Fibroblast of skin of right quadriceps (primary cell): ENCODE measurements at regions not wholly inside any gene's neighbourhood (a gene's known extent, or its start where the extent isn't known, plus 50 kb on each side); places are given as distances from the start of the nearest gene placed in this dataset.
A peak's percentile ranks its signal among the peaks of the same experiment; 100 is the strongest.

ENCODE experiments used
- DNase-seq: peaks from one replicate; pipeline ENCODE4 v3.0.0-alpha.2; 2013

DNA sequence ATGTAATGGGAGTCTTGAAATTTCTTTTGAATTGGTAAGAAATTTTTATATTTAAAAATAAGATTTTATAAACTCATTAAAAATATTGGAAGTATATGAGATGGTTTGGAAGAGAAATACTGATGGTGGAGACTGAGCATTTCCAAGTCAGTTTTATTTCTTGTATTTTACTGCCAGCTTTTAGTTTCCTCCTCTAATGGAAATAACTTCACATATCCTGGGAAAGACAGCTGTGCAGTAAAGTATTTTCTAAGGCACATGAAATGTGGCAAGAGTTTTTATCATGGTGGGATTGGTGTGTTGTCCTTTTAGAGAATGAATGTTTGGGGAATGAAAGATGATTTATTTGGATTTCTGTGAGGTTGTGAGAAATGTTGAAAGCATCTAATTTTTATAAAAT is 346.9 kb upstream of the RGS6 start:
- DNase-seq, result no peak

- DNase-seq, result peak; percentile 39
These were observed 345.9 kb upstream of the RGS6 start for GRCh38 chr14:71586131-71586897.

DNA sequence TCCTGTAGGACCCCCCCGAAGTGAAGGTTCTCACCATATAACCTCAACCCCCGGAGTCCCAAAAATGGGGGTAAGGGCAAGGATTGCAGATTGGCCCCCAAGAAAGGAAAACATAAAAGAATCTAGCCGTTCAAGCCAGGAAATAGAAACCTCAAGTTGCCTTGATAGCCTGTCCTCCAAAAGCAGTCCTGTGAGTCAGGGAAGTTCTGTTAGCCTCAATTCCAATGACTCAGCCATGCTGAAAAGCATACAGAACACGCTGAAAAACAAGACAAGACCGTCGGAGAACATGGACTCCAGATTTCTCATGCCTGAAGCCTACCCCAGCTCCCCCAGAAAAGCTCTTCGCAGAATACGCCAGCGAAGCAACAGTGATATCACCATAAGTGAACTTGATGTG is 344.2 kb upstream of the RGS6 start:
- DNase-seq, result peak; percentile 75

GRCh38 chr14:71588576-71589215 is 343.5 kb upstream of the RGS6 start:
- DNase-seq, result no peak

DNA sequence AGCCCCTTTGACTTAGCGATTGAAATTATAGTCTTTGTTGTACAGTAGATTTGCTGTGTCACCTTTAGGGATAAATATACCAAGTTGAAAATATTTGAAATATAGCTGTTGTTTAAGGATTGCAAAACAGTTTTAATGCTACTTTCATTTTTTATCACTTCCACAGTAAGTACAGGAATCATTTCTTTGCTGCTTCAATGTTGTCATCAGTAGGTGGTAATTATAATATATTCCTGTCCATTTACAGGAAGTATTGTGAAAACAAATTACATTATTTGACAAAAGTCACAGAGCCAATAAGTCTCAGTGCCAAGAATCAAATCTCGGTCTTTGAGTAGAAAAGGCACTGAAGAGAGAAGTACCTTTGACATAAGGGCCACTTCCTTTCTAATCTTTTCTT is 342.6 kb upstream of the RGS6 start:
- no peak for DNase-seq

DNA sequence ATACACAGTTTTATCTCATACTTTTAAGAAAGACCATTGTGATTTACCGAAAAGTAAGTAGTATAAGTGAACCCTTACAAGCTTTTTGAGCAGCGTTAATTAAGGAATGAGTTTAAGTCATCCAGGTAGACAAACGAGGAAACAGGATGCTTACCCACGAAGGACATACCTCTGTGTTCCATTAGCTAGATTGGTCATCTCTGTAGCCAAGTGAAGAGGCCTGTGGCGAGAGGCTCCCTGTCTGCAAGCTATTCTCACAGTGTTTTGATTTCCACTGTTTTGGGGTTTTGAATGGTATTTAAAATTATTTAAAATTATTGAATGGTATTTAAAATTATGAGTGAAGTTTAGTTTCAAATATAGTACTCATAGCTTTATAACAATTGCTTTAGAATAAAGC is 342.1 kb upstream of the RGS6 start:
- no peak for DNase-seq

DNA sequence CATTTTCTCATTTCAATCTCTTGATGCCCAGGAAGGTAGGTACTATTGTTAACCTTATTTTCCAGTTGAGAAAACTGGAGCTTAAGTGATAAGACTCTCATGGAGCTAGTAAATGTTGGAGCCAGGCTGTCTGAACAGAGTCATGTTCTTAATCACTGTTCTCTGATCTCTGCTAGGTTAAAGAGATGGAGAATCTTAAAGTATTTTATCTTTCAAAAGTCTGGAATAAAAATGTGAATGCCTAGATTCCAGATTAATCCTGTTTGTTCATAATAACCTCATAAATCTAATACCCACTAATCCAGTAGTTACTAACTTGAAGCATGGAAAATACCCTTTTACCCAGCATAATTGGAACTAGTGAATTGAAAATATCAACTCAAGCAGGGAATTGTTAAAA is 341.0 kb upstream of the RGS6 start:
- DNase-seq, result no peak

GRCh38 chr14:71591929-71592328 is 340.3 kb upstream of the RGS6 start:
- peak; percentile 80 for DNase-seq

GRCh38 chr14:71592361-71592760 is 339.9 kb upstream of the RGS6 start:
- DNase-seq, result no peak

DNA sequence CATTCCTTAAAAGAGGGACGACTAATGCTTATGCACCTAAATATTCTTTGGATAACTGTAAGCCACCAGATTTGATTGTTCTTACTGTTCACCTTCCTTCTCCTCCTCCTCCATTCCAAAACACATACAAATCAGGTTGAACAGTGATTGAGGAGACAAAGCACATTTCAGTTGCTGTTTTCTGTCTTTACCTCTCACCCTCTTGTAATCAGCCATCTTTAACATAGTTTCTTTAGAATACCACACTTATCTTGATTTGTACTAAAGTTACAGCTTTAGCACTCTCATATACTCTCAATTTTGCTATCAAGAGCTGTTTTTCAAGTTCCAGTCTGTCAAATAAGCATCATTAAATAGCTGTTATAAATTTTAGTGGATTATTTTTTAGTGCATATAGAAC is 338.3 kb upstream of the RGS6 start:
- DNase-seq, result no peak

- DNase-seq, result no peak
These were observed 337.4 kb upstream of the RGS6 start for GRCh38 chr14:71594821-71595220.

DNA sequence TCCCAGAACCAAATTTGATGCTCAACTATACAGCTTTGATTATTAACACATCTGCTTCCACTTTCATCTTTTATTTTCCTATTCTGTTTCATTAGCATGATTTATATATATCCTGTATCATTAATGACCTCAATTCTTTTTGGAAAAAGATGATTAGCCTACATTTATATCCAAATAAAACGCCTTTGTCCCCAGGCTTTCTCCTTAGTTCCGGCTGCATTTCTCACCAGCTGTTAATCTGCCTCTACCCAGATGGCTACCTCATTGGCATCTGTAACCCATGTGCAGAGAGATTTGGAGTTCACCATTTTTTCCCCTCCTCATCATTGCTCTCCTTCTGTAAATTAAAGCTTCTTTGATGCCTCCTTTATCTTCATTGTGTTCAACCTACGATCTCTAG is 336.8 kb upstream of the RGS6 start:
- DNase-seq, result no peak

DNA sequence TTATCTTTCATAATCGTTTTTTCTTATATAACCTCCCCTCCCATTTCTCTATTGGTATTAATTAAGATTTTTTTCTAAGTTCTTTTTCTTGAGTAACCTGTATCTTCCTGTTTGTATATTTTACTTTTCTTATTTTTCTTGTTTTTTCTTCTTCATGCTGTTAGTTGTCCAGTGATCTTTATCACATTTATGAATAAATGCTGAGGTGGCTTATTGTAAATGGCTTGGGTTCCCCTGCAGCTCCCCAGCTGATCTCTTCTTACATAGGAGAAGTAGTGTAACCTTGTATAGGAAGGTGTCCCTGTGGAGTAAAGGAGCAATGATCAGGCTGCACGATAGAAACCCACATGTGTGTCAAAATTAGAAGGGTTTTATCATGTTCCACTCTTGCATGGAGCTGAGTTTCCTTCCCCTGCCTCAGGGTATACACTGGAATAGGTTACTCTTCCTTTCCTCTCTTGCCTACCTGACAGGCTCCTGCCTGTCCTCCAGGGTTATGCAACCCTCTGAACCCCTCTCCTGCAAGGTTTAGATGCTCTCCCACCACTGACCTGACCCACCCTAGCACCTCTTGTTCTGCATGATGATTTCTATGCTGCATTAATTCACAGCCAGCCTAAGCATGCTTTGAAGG is 334.8 kb upstream of the RGS6 start:
- DNase-seq, result no peak

DNA sequence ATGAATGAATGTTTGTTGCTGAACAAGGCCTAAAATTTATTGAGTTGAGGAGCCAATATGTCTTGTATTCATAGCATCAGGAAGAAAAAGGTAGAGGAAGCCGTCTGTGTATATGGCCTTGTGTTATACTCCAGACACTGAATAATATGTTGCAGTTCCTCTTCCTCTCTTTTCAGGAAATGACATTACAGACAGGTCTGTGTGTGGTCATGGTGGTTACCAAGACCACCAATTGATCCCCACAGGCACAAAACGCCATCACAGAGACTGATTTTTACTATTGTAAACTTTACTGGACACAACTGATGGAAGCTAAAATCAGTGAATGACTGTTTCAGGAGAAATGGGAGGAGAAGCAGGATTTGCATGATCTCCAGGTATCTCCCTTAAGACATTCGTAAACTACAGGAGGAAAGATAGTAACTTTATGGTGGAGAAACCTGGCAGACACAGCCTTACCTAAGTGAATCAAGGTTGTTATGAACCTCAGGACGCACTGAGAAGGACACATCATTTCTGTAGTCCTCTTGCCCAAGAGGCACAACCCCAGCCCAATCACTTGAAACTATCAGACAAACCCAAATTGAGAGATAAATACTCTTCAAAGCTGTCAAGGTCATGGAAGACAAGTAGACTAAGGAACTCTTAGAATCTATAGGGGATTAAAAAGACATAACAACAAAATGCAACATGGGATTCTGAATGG is 334.1 kb upstream of the RGS6 start:
- no peak for DNase-seq

DNA sequence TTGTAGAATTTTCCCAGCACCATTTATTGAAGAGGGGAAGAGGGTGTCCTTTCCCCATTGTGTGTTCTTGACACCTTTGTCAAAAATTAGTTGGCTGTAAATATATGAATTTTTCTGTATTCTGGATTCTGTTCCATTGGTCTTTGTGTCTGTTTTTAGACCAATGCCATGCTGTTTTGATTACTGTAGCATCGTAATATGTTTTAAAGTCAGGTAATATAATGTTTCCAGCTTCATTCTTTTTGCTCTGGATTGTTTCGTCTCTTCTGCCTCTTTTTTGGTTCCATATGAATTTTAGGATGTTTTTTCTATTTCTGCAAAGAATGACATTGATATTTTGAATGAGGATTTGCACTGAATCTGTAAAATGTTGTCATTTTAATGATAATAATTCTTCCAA is 331.9 kb upstream of the RGS6 start:
- DNase-seq, result no peak

- DNase-seq, result no peak
These were observed 329.7 kb upstream of the RGS6 start for GRCh38 chr14:71602524-71602923.

DNA sequence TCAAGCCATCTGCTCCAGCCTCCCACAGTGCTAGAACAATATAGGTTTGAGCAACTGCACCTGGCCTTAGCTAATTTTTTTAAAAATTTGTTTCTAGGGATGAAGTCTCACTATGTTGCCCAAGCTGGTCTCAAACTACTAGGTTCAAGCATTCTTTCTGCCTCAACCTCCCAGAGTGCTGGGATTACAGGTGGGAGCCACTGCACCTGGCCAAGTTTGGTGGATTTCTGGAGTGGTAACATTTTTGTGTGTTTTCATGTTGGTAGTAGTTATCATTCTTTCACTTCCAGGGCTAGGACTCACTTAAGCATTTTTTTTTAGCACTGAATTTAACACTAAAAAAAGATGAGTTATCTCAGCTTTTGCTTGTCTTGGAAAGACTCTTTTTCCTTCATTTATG is 328.0 kb upstream of the RGS6 start:
- no peak for DNase-seq

GRCh38 chr14:71606064-71606463 is 326.2 kb upstream of the RGS6 start:
- DNase-seq, result no peak

- DNase-seq, result no peak
These were observed 325.7 kb upstream of the RGS6 start for GRCh38 chr14:71606575-71606974.

DNA sequence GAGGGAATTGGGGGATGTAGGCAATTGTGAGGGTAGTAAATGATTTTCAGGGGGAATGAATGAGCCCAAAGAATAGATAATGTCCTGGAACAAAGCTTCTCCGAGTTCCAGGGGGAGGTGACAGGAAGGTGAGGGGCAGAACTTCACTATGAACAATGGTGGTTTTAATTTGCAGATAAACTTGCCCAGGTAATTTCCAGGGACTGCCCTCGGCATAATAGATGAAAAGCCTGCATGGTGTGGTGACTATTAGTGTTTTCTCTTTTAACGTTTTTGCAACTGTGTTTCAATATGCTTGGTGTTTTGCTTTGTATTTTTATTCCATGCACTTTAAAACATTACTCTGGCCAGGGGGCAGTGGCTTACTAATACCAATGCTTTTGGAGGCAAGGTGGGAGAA is 325.2 kb upstream of the RGS6 start:
- no peak for DNase-seq

GRCh38 chr14:71610149-71610548 is 322.1 kb upstream of the RGS6 start:
- peak; percentile 25 for DNase-seq

DNA sequence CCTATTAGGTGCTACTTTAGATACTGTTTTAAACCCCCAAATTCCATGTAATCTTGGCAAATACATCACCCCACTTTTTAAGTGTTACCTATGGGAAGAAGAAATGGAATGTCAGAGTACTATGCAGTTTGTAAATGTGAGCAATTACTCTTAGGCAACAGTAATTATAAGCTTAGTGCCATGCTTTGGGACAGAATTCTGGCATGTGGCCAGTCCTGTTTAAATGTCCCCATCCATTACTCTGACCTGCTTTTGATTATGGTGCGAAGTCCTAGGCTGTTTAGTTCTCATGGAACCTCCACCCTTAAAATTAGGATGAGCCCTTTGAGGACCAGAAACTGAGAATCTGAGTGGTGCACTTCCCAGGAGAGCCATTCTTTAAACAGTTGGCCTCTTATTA is 321.4 kb upstream of the RGS6 start:
- DNase-seq, result no peak

GRCh38 chr14:71613168-71613567 is 319.1 kb upstream of the RGS6 start:
- DNase-seq, result no peak

DNA sequence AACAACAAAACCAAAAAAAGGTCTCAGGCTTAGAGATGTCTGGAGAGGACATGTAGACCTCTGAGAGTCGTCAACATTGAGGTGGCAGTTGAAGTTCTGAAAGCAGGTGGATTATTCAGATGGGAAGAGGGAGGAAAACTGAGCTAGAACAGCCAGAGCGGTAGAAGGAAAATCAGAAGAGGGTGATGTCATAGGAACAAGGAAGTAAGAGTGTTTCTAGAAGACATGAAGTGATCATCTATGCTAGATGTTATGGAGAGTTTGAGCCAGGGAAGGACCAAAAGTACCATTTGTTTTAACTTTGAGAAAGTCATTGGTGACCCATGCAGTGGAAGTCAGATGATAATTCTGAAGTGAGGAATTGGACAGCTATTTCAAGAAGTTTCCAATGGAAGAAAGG is 316.2 kb upstream of the RGS6 start:
- no peak for DNase-seq
